ENCODE measurements at regions not wholly inside any gene's neighbourhood (a gene's known extent, or its start where the extent isn't known, plus 50 kb on each side); places are given as distances from the start of the nearest gene placed in this dataset.

DNA sequence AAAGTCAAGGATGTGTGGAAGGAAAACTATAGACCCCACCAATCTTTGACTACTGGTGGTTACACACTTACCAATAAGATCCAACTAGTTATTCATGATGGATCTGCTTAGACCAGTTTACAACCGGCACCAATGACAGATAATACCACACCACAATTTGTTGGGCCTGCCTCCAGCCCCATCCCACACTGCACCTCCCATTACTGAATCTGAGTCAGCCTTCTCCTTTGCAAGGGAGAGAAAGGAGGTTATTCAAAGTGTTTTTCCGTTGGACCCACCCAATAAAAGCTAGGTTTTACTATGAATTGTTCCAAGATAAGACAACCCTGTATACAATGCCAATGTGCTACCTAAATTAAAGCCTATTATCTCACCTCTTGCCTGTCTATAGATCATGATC, 453.5 kb downstream of the MTRR start:
- DNase-seq (ENCODE audit: low read depth), result no peak

GRCh38 chr5:8327016-8327415, 458.1 kb downstream of the MTRR start:
- no peak for DNase-seq (ENCODE audit: low read depth)

DNA sequence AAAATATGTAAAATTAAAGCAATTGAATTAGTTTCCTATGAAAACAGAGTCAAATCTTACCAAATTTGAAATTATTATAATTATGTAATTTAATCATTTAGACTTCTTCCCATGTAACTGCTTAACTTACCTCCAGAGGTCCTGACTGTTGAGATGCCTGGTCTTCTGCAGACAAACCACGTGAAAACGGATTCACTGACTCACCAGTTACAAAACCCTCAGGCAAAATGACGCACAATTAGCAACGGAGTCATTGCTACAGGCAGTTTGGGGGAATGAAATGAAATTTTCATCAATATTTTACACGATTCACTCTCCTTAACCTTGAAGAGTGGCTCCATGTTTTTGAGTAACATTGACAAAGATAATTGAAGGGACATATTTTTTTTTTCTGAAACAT, 460.8 kb downstream of the MTRR start:
- DNase-seq (ENCODE audit: low read depth), result no peak

- DNase-seq (ENCODE audit: low read depth), result no peak
Measured at GRCh38 chr5:8332666-8333445, 463.9 kb downstream of the MTRR start.

- DNase-seq (ENCODE audit: low read depth), result no peak
Measured at GRCh38 chr5:8333485-8333884, 464.5 kb downstream of the MTRR start.

- no peak for DNase-seq (ENCODE audit: low read depth)
Measured at GRCh38 chr5:8333977-8334376, 465.0 kb downstream of the MTRR start.

DNA sequence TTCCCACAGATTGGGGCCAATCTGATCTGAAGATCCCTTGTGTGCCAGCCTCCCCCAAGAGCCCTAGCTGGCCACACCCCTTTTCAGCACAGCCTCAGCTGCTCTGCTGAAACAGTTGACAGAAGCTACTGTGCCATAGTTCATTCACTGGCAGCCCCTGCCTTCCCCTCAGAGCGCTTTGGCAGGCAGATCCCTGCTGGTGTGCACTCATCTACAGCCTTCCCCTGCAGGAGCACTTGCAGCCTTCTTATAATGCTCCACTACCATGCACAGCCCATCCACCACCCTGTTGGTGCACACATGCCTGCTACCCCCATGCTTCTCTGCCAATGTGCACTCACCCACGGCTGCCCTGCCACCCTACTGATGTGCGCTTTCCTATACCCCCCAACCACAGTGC, 471.3 kb downstream of the MTRR start:
- no peak for DNase-seq (ENCODE audit: low read depth)

DNA sequence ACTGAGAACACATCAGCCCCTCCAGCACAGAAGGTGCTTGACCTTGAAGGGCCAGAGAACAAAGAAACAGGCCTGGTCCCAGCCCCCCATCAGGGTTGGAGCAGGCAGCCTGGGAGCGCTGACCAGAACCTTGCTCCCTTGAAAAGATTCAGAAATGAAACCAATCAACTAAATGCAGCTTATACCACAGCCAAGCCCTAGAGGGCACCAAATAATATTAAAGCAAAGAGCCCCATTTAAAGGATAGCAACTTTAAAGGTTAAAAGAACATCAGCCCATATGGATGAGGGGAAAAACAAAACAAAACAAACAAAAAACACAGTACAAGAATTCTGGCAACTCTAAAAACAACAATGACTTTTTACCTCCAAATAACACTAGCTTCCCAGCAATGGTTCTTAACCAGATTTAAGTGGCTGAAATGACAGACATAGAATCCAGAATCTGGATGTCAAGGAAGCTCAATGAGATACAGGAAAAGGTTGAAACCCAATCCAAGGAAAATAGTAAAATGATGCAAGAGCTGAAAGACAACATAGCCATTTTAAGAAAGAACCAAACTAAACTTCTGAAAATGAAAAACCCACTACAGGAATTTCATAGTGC, 471.9 kb downstream of the MTRR start:
- DNase-seq (ENCODE audit: low read depth), result no peak

GRCh38 chr5:8341406-8341805, 472.5 kb downstream of the MTRR start:
- no peak for DNase-seq (ENCODE audit: low read depth)

- DNase-seq (ENCODE audit: low read depth), result no peak
Measured at GRCh38 chr5:8347984-8348383, 479.0 kb downstream of the MTRR start.

GRCh38 chr5:8349855-8350254, 480.9 kb downstream of the MTRR start:
- DNase-seq (ENCODE audit: low read depth), result no peak

DNA sequence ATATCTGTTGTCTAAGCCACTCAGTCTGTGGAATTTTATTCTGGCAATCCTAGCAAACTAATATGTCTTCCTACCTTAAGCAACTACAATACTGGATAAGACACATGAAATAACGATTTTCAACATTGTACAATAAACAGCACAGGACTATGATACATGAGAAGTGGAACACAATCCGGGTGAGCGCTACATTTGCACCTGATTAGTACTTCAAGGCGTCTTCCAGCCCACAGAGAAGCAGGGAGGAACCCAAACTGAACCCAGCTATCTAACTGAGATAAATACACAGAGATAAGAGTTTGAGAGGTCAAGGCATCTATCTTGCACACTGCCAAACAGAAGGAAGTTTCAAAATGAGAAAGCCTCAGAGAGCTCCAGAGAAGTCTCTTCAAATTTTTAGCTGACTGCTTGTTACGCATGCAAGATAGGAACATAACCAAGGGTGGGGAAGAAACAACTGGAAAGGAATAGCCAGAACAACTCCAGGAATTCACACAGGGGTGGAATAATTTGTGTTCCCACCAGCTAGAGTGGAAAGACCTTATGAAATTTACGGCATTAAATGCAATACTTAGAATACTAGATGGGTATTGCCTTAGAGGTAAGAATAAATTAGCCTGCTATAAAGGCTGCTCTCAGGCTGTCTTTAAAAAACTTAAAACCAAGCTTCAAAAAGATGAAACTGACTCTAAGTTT, 481.8 kb downstream of the MTRR start:
- DNase-seq (ENCODE audit: low read depth), result no peak

GRCh38 chr5:8355981-8356380, 487.0 kb downstream of the MTRR start:
- DNase-seq (ENCODE audit: low read depth), result no peak

DNA sequence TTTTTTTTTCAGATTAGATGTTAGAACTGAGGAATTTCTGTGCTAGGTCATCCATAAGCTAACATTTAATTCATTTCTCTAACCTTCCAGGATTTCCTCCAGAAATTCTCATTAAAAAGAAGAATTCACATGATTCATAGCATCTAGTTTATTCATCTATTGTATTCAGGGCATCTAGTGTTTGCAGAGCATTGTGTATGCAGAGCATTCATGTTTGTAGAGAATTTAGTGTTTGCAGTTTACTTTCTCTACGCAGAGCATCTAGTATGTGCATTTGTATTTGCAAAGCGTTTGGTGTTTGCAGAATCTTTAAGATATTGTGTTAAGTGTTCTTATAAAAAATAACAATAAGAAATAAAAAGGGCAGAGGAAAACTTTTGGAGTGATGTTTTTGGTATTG, 491.1 kb downstream of the MTRR start:
- no peak for DNase-seq (ENCODE audit: low read depth)

- DNase-seq (ENCODE audit: low read depth), result no peak
Measured at GRCh38 chr5:8362495-8362894, 493.5 kb downstream of the MTRR start.

DNA sequence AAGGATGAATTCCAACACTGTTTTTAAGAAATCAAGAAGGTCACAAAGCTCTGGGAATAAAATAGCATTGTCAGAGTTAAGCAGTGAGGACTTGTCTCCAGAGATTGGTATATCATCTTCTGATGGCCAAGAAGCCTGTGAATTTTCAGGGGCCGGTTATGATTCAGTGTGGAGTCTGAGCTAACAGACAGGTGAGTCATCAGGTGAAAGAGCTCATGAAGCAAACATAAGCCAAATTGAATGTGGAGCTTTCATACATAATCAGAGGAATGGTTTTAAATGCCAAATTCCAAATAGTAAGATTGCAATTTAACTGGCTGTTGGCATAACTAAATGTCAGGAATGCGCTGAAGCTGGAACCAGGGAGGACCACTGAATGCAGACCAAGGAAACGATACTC, 494.2 kb downstream of the MTRR start:
- DNase-seq (ENCODE audit: low read depth), result no peak

- no peak for DNase-seq (ENCODE audit: low read depth)
Measured at GRCh38 chr5:8366266-8366665, 497.3 kb downstream of the MTRR start.

DNA sequence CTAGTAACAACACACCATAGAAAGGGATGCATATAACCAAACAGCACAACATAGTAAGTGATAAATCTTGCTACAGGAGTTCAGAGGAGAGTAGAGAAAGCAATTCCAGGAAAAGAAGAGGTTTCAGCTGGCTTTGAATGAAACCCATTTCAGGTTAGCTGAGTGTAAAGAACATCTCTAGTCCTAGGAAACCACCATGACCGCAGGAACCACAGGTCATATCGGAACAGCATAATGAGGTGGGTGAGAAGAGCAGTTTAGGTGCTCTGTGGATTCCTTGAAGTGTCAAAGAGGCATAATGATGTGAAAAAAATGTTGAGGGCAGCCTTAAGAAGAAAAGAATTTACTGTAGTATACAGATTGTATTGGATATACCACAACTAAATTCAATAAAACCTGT, 507.5 kb downstream of the MTRR start:
- DNase-seq (ENCODE audit: low read depth), result no peak

DNA sequence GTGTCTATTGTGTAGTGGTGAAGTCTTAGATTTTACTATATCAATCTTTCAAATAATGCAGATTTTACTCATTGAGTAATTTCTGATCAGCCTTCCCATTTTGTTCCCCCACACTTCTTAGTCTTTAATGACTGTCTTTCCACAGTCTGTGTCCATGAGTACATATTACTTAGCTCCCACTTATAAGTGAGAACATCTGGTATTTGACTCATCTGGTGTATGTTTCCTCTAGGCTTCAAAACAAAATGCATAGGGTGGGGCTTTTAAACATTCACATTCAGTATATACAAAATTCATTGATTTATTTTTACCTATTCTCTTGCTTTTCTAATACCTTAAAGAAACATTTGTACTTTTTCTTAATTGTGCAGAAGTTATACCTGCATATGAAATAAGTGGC, 513.0 kb downstream of the MTRR start:
- no peak for DNase-seq (ENCODE audit: low read depth)

GRCh38 chr5:8382456-8382855, 513.5 kb downstream of the MTRR start:
- DNase-seq (ENCODE audit: low read depth), result no peak

- DNase-seq (ENCODE audit: low read depth), result no peak
Measured at GRCh38 chr5:8383616-8384015, 514.7 kb downstream of the MTRR start.

- no peak for DNase-seq (ENCODE audit: low read depth)
Measured at GRCh38 chr5:8386719-8387288, 517.9 kb downstream of the MTRR start.

GRCh38 chr5:8391911-8392310, 523.0 kb downstream of the MTRR start:
- no peak for DNase-seq (ENCODE audit: low read depth)
